SK-N-SH (cell line): ENCODE measurements at regions not wholly inside any gene's neighbourhood (a gene's known extent, or its start where the extent isn't known, plus 50 kb on each side); places are given as distances from the start of the nearest gene placed in this dataset.

Source experiments
- CTCF ChIP-seq: fragments of 200-600 bp; sonication (generic); IDR thresholded peaks from 2 replicates; pipeline ENCODE4 v1.6.1; 2017; ENCODE audit warnings: antibody characterized with exemption, mild to moderate bottlenecking, moderate library complexity
- ELF1 ChIP-seq: IDR thresholded peaks from 2 replicates; pipeline ENCODE4 v1.4.0; 2012
- EP300 ChIP-seq, 2 experiments: IDR thresholded peaks; 2 replicates each; pipeline versions ENCODE4 v1.4.0 to v1.6.1; 2012; ENCODE audit warnings: borderline replicate concordance in 1 of 2, low read depth in 1 of 2, low read length in 1 of 2
- EZH2phosphoT487 ChIP-seq: fragments of 200-600 bp; sonication (generic); IDR thresholded peaks from 2 replicates; pipeline ENCODE4 v1.6.1; 2017; ENCODE audit warnings: low read depth, mixed run types, mild to moderate bottlenecking, antibody characterized with exemption, moderate library complexity, borderline replicate concordance
- GABPA ChIP-seq: IDR thresholded peaks from 2 replicates; pipeline ENCODE4 v1.4.0; 2012; ENCODE audit warnings: low read depth, mild to moderate bottlenecking
- GATA2 ChIP-seq: sonication (generic); formaldehyde crosslinking; IDR thresholded peaks from 2 replicates; pipeline ENCODE4 v1.5.0; 2020; ENCODE audit warnings: mild to moderate bottlenecking, missing genetic modification reagents
- MAX ChIP-seq: IDR thresholded peaks from 2 replicates; pipeline ENCODE4 v1.4.0; 2012; ENCODE audit warnings: low read depth
- MXI1 ChIP-seq: IDR thresholded peaks from 2 replicates; pipeline ENCODE4 v1.6.1; 2012; ENCODE audit warnings: mild to moderate bottlenecking, low read depth, low read length, improper control_type of control experiment
- POLR2AphosphoS5 ChIP-seq: IDR thresholded peaks from 2 replicates; pipeline ENCODE4 v1.6.1; 2012; ENCODE audit warnings: low read depth, low read length
- RAD21 ChIP-seq: IDR thresholded peaks from 2 replicates; pipeline ENCODE4 v1.6.1; 2012; ENCODE audit warnings: mild to moderate bottlenecking, low read length
- SIN3A ChIP-seq: IDR thresholded peaks from 2 replicates; pipeline ENCODE4 v1.6.1; 2012; ENCODE audit warnings: low read depth, mild to moderate bottlenecking, low read length, moderate library complexity, borderline replicate concordance
- TF ChIP-seq, protein P1 (sequence below): fragments of 150-350 bp; IDR thresholded peaks from 2 replicates; pipeline ENCODE4 v1.6.1; 2017; ENCODE audit warnings: antibody characterized with exemption, low read length, low read depth, borderline replicate concordance
- TF ChIP-seq, protein P2 (sequence below): IDR thresholded peaks from 2 replicates; pipeline ENCODE4; 2012

GRCh38 chr6:156526081-156526480 is 251.1 kb upstream of the ARID1B start:
- no peak for TF ChIP-seq MAX
- TF ChIP-seq POLR2AphosphoS5 = no peak
- no peak for TF ChIP-seq SIN3A
- TF ChIP-seq MXI1 = no peak
- TF ChIP-seq ELF1 = no peak
- no peak for TF ChIP-seq GATA2 (CRISPR knock-in tag)
- no peak for TF ChIP-seq CTCF
- no peak for TF ChIP-seq EP300 (IDR thresholded peaks at IDR 0.05; ENCODE audit: borderline replicate concordance in 1 of 2, low read depth in 1 of 2, low read length in 1 of 2)
- TF ChIP-seq GABPA = no peak
- TF ChIP-seq, protein P1, sequence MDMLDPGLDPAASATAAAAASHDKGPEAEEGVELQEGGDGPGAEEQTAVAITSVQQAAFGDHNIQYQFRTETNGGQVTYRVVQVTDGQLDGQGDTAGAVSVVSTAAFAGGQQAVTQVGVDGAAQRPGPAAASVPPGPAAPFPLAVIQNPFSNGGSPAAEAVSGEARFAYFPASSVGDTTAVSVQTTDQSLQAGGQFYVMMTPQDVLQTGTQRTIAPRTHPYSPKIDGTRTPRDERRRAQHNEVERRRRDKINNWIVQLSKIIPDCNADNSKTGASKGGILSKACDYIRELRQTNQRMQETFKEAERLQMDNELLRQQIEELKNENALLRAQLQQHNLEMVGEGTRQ = no peak
- TF ChIP-seq RAD21 = no peak
- no peak for TF ChIP-seq EZH2phosphoT487
- TF ChIP-seq, protein P2, sequence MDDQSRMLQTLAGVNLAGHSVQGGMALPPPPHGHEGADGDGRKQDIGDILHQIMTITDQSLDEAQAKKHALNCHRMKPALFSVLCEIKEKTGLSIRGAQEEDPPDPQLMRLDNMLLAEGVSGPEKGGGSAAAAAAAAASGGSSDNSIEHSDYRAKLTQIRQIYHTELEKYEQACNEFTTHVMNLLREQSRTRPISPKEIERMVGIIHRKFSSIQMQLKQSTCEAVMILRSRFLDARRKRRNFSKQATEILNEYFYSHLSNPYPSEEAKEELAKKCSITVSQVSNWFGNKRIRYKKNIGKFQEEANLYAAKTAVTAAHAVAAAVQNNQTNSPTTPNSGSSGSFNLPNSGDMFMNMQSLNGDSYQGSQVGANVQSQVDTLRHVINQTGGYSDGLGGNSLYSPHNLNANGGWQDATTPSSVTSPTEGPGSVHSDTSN = no peak
